Posterior vena cava (tissue), 2 donors: ENCODE measurements at regions not wholly inside any gene's neighbourhood (a gene's known extent, or its start where the extent isn't known, plus 50 kb on each side); places are given as distances from the start of the nearest gene placed in this dataset.

Experiments used
- DNase-seq: peaks from one replicate; pipeline ENCODE4 v3.0.0-alpha.2; 2020; ENCODE audit warnings: low spot score
- intact Hi-C, 2 donors: fragments of 100-400 bp; cut with DNase I; formaldehyde crosslinking; loops; one replicate each; pipeline versions ENCODE4 v1.14.1 to v1.14.2; 2022 to 2023
- donor health status: DM: yes; HTN: yes; CAD: no.
- donor health status: DM: yes; HTN: yes; CAD: no.

DNA sequence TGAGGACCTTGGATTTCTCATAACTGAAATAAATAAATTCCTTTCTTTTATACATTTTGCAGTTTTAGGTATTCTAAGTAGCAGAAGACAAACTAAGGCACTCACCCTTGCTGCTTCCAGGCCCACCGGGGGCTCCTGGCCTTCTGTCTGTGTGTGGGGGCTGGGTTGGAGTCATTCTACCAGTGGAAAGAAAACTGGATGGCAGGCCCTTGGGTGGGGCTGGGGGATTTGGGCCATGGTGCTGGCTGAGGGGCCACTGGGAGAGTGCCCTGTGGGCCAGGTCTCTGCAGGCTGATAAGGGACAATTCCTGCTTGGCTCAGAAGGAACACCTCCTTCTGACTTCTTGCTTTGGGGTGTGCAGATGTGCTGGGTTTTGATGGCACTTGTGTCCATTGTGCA lies 54.0 kb upstream of the CSF3R start:
- intact Hi-C loops, result no loop called here
- peak; percentile 42 for DNase-seq

DNA sequence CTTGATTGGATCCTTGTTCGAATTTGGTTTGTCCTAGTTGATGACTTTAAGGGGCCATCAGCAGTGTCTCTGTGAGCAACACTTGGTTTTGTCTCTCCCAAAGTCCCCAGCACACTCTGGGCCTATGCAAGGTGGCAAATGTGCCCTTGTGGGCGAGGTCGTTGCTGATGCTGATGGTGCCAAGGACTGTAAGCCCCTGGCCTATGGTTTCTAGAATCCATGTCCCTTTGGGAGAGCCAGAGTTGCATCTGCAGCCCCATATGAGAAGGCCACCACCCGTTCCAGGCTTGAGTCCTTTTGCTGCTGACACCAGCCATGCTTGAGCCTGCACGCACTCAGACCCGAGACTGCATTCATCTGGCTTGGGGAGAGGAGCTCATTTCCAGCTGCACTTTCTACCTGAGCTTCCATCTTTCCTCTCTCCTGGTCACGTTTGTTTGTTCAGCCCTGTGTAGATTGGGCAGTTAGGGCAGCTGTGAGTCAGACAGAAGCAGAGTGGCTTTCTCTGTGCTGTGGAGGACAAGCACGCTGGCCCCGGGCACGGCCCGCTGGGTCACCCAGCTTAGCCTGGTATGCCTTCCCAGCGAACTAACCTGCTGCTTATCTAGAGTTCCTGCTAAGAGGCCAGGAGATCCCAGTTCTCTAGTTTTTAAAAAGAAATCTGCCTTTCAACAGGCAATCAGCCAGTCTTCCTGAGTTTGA lies 52.1 kb upstream of the CSF3R start:
- peak; percentile 50 for DNase-seq
- intact Hi-C loops, result no loop called here

DNA sequence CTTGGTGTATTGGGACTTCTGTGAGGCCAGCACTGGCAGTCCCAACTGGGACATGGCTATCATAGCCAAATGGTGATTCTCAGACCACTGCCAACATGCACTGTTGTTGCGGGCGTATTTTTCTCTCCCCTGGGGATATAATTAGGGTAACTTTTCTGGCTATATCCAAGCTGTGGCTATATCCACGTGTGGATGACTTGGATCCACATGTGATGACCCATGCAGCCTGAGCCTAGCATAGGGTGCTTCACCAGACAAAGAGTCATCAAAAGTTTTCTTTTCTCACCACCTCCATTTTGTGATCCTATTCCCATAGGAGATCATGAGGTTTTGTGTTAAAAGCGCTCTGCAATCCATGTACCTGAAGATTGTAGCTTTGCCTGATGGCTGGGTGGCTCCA lies 51.2 kb upstream of the CSF3R start:
- intact Hi-C loops, result no loop called here
- DNase-seq, result peak; percentile 52

DNA sequence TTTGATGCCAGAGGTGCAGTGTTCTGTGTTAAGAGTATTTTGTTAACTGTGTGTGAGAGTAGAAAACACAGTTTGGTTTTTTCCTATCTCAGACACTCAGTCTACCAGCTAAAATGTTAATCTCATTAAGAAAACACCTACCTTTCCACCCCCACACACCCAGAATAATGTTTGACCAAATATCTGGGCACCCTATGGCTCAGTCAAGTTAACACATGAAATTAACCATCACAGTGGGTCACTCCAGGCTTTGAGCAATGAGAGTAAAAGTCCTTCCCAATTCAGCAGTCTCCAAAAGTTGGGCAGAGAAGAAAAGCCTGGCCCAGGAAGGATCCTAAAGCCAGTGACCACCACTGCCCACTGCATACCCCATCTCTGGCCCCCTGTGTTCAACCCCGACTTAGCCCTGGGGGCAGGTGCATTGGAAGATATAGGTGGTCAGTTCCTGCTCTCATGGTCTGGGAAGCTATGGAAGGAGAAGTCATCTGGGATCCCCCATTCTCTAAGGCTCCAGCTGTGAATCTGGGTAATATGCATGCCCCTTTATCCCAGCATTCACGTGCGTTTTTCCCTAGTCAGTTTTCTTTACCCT lies 50.2 kb upstream of the CSF3R start:
- intact Hi-C loops, result no loop called here
- DNase-seq, result peak; percentile 36
